ENCODE measurements at regions not wholly inside any gene's neighbourhood (a gene's known extent, or its start where the extent isn't known, plus 50 kb on each side); places are given as distances from the start of the nearest gene placed in this dataset.

DNA sequence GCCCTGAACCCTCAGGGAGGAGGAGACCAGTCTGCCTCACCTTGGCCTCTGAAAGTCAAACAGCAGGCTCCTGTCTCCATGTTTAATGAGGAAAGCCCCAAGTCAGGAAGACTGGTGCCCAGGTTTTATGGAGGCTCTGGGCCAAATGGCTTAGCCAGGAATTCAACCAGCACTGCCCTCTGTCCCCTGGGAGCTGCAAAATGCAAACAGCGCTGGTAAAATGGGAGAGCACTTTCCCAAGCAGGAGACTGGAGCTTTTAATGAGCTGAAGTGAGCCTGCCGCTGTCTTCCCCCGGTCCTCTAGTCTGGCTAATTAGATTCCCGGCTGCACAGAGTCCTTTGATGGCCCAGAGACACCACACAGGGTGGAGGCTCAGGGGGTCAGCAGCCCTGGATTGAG, 276.0 kb upstream of the TRIB2 start:
- Histone ChIP-seq H4K20me1 (ENCODE audit: control insufficient read depth, extremely low read depth, insufficient read depth, low read length) (no peaks in the 10 kb centered on the region), H2AFZ (ENCODE audit: control insufficient read depth, low read length) (no peak overlapping the region), H3K9ac (ENCODE audit: control insufficient read depth, extremely low read depth, insufficient read depth, low read length) (no peak overlapping the region), H3K4me2 (ENCODE audit: control insufficient read depth, extremely low read depth, insufficient read depth, low read depth, low read length) (no peak overlapping the region), H3K9me1 (ENCODE audit: control insufficient read depth, extremely low read depth, insufficient read depth, low read length) (no peaks in the 10 kb centered on the region), H3K79me2 (ENCODE audit: control insufficient read depth, insufficient read depth, low read length) (no peaks in the 10 kb centered on the region), H3K9me3 (ENCODE audit: control insufficient read depth, low read depth, low read length) (no peaks in the 10 kb centered on the region), H3K4me3 (ENCODE audit: control insufficient read depth in 2 of 3, extremely low read depth in 1 of 3, insufficient read depth in 2 of 3, low read depth in 1 of 3, low read length in 3 of 3) (no peak overlapping the region), H3K27me3 (ENCODE audit: control insufficient read depth, extremely low read depth, insufficient read depth, low read length) (no peaks in the 10 kb centered on the region), H3K27ac (ENCODE audit: control insufficient read depth, insufficient read depth, low read length) (no peak overlapping the region), H3K36me3 (ENCODE audit: control insufficient read depth in 2 of 2, extremely low read depth in 1 of 2, insufficient read depth in 2 of 2, low read length in 2 of 2) (no peaks in the 10 kb centered on the region), H3K4me1 (ENCODE audit: control insufficient read depth, extremely low read depth, insufficient read depth, low read length) (no peaks in the 10 kb centered on the region)
- dilution Hi-C loops (cut with MboI; ENCODE audit: extremely low pct_ligation_motif_present, low sequenced_read_pairs), result no loop called here
- FAIRE-seq (no peak), DNase-seq (ENCODE audit: low read depth, low spot score) (no peak)
- TF ChIP-seq EZH2 (IDR thresholded peaks at IDR 0.05; ENCODE audit: low read length), result no peak
- TF ChIP-seq, protein P1, sequence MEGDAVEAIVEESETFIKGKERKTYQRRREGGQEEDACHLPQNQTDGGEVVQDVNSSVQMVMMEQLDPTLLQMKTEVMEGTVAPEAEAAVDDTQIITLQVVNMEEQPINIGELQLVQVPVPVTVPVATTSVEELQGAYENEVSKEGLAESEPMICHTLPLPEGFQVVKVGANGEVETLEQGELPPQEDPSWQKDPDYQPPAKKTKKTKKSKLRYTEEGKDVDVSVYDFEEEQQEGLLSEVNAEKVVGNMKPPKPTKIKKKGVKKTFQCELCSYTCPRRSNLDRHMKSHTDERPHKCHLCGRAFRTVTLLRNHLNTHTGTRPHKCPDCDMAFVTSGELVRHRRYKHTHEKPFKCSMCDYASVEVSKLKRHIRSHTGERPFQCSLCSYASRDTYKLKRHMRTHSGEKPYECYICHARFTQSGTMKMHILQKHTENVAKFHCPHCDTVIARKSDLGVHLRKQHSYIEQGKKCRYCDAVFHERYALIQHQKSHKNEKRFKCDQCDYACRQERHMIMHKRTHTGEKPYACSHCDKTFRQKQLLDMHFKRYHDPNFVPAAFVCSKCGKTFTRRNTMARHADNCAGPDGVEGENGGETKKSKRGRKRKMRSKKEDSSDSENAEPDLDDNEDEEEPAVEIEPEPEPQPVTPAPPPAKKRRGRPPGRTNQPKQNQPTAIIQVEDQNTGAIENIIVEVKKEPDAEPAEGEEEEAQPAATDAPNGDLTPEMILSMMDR (optimal IDR thresholded peaks at IDR 0.05 in 1 of 3, IDR thresholded peaks at IDR 0.05 in 1 of 3, conservative IDR thresholded peaks at IDR 0.05 in 1 of 3; ENCODE audit: extremely low read depth in 1 of 3, insufficient read depth in 2 of 3, low read length in 3 of 3), result no peak

DNA sequence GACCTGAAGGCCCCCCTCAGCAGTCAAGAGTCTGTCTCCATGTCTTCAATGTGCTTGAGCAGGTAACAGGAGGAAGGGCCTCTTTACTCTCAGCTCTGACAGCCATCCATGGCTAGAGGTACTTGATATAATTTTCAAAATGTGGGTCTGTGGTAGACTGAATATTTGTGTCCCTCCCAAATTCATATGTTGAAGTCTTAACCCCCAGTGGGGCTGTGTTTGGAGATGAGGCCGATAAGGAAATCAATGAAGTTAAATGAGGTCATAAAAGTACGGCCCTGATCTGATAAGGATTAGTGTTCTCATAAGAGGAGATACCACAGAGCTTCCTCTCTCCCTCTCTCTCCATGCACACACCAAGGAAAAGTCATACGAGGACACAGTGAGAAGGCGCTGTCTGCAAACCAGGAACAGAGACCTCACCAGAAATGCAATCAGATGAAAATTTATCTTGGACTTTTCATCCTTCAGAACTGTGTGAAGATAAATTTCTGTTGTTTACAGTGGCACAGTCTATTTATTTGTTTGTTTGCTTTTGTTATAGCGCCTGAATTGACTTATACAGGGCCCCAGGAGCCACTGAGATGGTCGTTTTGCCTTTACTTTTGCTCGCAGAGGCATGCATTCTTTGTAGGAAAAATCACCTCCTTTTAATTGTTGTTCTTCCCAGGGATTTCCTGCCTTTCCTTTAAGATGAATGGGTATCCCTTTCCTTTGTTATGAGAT, 274.8 kb upstream of the TRIB2 start:
- Histone ChIP-seq H3K4me1 (ENCODE audit: control insufficient read depth, extremely low read depth, insufficient read depth, low read length) (no peaks in the 10 kb centered on the region), H3K4me3 (ENCODE audit: control insufficient read depth in 2 of 3, extremely low read depth in 1 of 3, insufficient read depth in 2 of 3, low read depth in 1 of 3, low read length in 3 of 3) (no peak overlapping the region), H3K79me2 (ENCODE audit: control insufficient read depth, insufficient read depth, low read length) (no peaks in the 10 kb centered on the region), H3K27ac (ENCODE audit: control insufficient read depth, insufficient read depth, low read length) (no peak overlapping the region), H3K36me3 (ENCODE audit: control insufficient read depth in 2 of 2, extremely low read depth in 1 of 2, insufficient read depth in 2 of 2, low read length in 2 of 2) (no peaks in the 10 kb centered on the region), H2AFZ (ENCODE audit: control insufficient read depth, low read length) (no peak overlapping the region), H3K4me2 (ENCODE audit: control insufficient read depth, extremely low read depth, insufficient read depth, low read depth, low read length) (no peak overlapping the region), H3K9me1 (ENCODE audit: control insufficient read depth, extremely low read depth, insufficient read depth, low read length) (no peaks in the 10 kb centered on the region), H4K20me1 (ENCODE audit: control insufficient read depth, extremely low read depth, insufficient read depth, low read length) (no peaks in the 10 kb centered on the region), H3K27me3 (ENCODE audit: control insufficient read depth, extremely low read depth, insufficient read depth, low read length) (no peaks in the 10 kb centered on the region), H3K9me3 (ENCODE audit: control insufficient read depth, low read depth, low read length) (no peaks in the 10 kb centered on the region), H3K9ac (ENCODE audit: control insufficient read depth, extremely low read depth, insufficient read depth, low read length) (no peak overlapping the region)
- FAIRE-seq, result no peak
- dilution Hi-C loops (cut with MboI; ENCODE audit: extremely low pct_ligation_motif_present, low sequenced_read_pairs), result no loop called here
- no peak for DNase-seq (ENCODE audit: low read depth, low spot score)
- TF ChIP-seq, protein P1 (optimal IDR thresholded peaks at IDR 0.05 in 1 of 3, IDR thresholded peaks at IDR 0.05 in 1 of 3, conservative IDR thresholded peaks at IDR 0.05 in 1 of 3; ENCODE audit: extremely low read depth in 1 of 3, insufficient read depth in 2 of 3, low read length in 3 of 3), result no peak
- no peak for TF ChIP-seq EZH2 (IDR thresholded peaks at IDR 0.05; ENCODE audit: low read length)
